GM19452 (cell line): ENCODE measurements at regions not wholly inside any gene's neighbourhood (a gene's known extent, or its start where the extent isn't known, plus 50 kb on each side); places are given as distances from the start of the nearest gene placed in this dataset.

ENCODE experiments used
- ATAC-seq: cut with Tn5 transposase; IDR thresholded peaks from one replicate; pipeline ENCODE4 v1.9.1; 2021; ENCODE audit not compliant: unreplicated experiment

DNA sequence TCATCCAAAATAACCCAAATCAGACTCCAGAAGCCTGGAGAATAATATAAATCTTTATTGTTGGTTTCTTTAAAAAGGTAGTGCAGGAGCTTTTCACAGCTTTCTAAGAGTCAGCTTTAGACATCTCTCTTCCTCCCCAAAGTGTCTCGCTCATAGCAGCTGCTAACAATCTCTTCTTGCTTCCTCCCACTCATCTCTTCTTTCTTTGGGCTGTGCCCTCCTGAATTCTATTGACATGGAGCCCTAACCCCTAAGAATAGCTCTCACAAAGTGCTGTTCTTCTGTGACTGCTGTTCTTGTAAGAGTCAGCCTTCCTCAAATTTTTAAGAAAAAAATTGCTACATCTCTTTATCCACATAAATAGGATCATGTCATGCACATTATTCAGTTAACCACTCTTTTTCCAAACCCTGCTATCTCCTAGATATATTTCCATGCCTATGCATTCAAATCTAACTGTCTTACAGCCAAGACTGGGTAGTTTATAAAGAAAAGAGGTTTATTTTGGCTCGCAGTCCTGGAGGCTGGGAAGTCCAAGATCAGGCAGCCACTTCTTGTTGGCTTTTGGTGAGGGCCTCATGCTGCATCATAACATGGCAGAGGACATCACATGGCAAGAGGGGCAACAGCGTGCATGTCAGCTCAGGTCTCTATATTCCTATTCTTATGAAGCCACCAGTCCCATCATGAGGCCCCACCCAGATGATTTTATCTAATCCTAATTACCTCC is 301.0 kb upstream of the POU3F1 start:
- no peak for ATAC-seq

DNA sequence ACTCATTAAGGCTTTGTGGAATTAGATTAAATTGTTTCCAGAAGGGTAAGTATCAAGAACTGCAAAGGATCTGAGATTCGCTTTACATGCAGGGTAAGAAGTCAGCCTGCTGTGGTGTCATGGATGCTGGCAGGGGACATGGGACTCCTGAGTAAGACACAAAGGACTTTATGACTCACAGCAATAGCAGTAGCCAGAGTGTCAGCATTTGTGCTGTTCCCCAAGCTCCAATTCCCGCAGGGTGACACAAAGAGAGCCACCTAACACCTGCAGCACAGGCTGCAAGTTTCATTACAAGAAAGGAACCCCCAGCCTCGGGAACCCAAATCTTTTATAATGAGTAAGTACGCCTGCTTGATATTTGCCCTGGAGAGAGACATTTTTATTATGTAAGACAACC is 298.1 kb upstream of the POU3F1 start:
- ATAC-seq: no peak

DNA sequence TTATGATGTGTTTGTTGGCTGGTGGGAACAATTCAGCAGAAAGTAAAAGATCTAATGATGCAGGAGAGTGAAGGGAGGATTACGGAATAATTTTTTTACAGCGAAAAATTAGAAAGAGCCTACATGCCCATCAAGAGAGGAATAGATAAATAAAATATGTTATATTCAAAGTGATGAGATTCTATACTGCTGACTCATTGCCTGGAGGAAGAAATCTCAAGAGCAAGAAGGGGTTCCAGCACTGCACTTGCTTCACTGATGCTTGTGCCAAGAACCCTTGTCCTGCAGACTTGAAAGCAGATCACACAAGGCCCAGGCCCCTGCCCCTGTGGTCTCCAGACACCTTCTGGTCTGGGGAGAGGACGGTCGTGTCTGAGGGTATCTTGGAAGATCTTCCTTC is 295.1 kb upstream of the POU3F1 start:
- ATAC-seq: no peak

DNA sequence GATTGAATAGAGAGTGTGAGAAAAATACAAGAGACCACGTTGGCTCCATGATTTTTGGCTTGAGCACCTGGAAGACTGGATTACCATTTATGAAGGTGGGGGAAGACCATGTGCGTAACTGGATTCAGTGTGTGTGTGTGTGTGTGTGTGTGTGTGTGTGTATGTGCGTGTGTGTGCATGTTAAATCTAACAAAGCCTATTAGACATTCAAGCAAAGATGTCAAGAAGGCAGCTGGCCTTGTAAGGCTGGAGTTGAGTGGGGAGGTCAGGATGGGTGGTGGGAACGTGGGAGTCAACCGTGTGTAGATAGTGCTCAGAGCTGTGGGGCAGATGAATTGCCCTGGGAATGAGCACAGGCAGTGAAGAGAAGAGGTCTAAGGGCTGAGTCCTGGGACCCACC is 293.8 kb upstream of the POU3F1 start:
- ATAC-seq: no peak

DNA sequence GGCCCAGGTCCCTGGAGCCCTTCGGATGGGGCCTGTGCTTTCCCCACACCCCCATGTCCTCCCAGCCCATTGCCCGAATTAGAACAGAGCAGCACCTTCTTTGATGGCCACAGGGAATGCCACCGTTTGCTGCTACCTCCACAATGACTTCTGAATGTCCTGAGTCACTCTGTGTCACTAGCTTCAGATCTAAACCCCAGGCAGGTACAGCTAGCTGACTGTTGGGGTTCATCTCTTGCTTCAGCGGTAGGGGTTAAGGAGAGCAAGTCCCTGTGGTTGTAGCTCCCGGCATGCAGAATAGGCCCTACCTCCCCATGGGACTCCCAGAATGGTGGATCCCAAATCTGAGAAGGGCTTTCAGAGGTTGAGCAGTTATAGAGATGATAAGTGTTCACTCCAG is 291.1 kb upstream of the POU3F1 start:
- no peak for ATAC-seq

GRCh38 chr1:38336961-38337360 is 290.4 kb upstream of the POU3F1 start:
- ATAC-seq: no peak

DNA sequence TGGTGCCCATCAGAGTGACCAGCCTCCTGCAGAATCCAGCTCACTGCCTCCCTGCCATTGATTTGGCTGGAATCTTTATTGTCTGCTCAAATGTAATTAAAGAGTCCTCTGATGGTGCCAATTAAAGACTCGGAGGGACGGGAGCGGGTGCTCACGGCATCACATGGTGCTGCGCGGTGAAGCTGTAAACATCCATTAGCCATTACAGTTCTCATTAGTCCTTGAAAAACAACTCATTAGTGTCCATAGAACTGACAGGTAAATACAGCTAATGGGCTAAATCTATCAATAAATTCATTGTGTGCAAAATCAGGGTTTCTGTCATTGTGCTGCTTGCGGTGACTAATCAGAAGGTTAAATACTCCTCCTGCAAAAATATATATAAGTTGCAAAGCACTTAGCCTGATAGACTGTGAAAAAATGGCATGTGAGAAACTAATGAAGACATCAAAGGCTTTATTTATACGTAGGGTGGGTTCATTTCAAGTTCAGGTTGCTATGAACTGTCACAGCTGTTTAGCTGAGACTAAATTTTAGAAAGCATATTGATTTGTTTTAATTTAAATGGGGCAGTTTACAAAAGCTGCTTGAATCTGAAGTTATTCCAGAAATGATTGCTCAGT is 289.8 kb upstream of the POU3F1 start:
- ATAC-seq: no peak

- no peak for ATAC-seq
Observed at GRCh38 chr1:38334930-38335592, 288.5 kb upstream of the POU3F1 start.

DNA sequence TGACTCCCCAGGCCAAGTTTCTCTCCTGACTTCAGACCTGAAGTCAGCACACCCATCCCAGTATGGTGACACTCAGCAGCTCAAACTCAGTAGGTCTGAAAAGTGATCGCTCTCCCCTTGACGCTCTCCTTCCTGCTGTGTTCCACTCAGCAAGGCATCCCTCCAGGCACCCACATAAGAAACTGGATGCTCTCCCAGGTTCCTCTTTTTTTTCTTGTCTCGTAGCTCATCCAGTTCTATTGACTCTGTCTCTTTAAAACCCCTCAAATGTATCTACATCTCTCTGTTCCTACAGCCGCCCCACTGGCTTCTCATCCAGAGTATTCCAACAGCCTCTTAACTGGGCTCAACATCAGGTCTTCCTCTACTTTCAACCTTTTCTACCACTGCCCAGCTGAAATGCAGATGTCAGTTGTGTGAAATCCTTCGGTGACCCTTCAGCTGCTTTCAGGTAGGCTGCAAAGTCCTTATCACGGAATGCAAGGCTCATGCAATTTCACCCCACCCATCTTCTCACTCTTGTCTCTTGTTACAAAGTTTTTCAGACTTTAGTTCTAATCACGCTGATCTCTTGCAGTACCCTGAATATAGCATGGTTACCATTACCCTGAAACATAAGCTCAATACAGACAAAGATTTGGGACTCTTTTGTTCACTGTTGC is 286.2 kb upstream of the POU3F1 start:
- no peak for ATAC-seq

GRCh38 chr1:38331496-38332210 is 285.1 kb upstream of the POU3F1 start:
- no peak for ATAC-seq

GRCh38 chr1:38330799-38331198 is 284.2 kb upstream of the POU3F1 start:
- ATAC-seq: no peak

- ATAC-seq: no peak
Observed at GRCh38 chr1:38329644-38330043, 283.1 kb upstream of the POU3F1 start.

- no peak for ATAC-seq
Observed at GRCh38 chr1:38328278-38329035, 281.9 kb upstream of the POU3F1 start.

DNA sequence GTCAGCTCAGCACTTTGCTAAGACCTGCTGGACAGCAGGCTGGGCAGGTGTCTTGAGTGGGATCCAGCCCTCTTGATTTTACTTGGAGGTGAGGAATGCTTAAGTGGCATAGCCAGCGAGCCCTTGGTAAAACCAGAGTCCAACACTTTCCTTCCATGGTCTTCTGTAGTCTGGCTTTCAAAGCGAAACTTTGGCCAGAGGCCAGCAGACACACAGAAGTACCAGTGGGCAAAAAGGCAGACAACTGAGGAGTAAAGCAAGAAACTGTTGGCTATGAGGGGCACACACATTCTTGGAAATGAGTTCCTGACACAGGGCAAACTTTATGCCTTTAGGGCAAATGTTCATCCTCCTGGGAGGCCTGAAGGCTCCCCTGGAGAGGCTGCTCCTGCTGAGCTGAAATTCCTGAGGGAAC is 281.0 kb upstream of the POU3F1 start:
- no peak for ATAC-seq

DNA sequence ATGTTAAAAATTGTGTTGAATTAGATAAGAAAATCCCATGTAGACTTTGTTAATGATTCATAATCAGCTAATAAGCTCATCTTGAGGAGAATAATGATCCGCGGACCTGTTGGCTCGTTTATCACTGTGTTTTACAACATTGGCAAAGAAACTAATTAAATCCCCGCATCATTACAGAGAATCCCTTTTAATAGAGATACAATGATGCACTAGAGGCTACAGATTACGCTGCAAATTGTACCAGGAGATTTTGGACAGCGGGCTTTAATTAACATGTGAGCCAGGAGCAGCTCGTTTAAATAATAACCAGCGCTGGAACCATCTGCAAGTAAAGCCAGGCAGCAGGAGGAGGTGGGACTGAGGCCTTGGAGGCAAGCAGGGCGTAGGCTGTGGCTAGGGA is 280.3 kb upstream of the POU3F1 start:
- no peak for ATAC-seq

- ATAC-seq: no peak
Observed at GRCh38 chr1:38326135-38326534, 279.5 kb upstream of the POU3F1 start.

DNA sequence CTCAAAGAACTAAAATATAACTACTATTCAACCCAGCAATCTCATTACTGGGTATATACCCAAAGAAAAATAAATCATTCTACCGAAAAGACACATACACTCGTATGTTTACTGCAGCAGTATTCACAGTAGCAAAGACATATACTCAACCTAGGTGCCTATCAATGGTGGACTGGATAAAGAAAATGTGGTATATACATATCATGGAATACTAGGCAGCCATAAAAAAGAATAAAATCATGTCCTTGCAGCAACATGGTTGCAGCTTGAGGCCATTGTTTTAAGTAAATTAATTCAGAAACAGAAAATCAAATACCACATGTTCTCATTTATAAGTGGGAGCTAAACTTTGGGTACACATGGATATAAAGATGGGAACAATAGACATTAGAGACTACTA is 266.2 kb upstream of the POU3F1 start:
- ATAC-seq: no peak

GRCh38 chr1:38310079-38310478 is 263.5 kb upstream of the POU3F1 start:
- no peak for ATAC-seq

DNA sequence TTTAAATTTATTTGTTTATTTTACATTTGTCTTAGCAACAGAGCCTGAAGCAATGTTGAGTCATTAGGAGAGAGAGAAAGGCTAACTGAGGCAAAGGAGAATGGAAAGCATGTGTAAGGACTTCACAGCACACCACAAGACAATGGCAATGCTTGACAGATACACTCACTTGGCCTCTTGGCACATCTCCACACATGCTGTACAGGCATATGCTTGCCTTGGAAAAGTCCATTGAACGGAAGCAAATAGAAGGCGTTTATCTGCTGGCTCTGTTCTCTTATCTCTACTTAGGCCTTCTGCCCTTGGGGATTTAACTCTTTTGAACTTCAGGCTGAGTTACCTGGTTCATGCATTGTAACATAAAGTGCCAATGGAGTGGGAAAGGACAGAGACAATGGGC is 262.2 kb upstream of the POU3F1 start:
- ATAC-seq: no peak

DNA sequence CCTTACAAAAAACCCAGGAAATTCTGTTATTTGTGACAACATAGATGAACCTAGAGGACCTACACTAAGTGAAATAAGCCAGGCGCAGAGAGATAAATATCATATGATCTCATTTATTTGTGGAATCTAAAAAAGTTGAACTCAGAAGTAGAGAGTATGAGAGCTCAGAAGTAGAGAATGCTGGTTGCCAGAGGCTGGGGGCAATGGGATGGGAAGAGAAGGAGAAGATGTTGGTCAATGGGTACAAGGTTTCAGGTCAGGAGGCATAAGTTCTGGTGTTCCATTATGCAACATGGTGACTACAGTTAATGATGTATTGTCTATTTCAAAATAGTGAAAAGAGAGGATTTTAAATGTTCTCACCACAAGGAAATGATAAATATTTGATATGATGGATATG is 259.1 kb upstream of the POU3F1 start:
- no peak for ATAC-seq

- ATAC-seq: no peak
Observed at GRCh38 chr1:38303843-38304242, 257.2 kb upstream of the POU3F1 start.
